ENCODE measurements at regions not wholly inside any gene's neighbourhood (a gene's known extent, or its start where the extent isn't known, plus 50 kb on each side); places are given as distances from the start of the nearest gene placed in this dataset.

DNA sequence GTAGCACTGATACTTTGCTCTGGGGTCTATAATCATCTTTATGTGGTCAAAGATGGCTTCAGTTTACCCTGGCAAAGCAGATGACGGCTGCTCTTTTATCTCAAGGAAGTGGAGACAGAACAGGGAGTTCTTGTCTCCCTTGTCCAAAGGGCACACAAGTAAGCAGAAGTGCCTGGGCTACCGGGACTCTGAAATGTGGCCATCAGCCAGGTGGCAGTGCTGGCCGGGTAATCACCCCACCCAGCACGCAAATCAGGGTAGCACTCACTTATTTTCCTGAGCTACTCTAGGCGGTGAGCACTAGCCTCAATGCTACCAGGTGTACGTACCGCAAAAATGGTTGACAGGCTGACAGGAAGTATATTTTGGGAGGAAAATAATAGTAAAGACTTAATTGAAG lies 119.7 kb upstream of the ETAA1 start:
- TF ChIP-seq HDGF (IDR thresholded peaks at IDR 0.05; ENCODE audit: borderline replicate concordance): no peak
- TF ChIP-seq ELF4 (IDR thresholded peaks at IDR 0.05): no peak
- no peak for TF ChIP-seq NFRKB (IDR thresholded peaks at IDR 0.05)
- no peak for TF ChIP-seq FOXM1 (IDR thresholded peaks at IDR 0.05; ENCODE audit: borderline replicate concordance)
- TF ChIP-seq SUZ12 (IDR thresholded peaks at IDR 0.05): no peak
- TF ChIP-seq ZNF384 (IDR thresholded peaks at IDR 0.05): no peak
- TF ChIP-seq FOXK2 (IDR thresholded peaks at IDR 0.05): no peak
- TF ChIP-seq, protein P1, sequence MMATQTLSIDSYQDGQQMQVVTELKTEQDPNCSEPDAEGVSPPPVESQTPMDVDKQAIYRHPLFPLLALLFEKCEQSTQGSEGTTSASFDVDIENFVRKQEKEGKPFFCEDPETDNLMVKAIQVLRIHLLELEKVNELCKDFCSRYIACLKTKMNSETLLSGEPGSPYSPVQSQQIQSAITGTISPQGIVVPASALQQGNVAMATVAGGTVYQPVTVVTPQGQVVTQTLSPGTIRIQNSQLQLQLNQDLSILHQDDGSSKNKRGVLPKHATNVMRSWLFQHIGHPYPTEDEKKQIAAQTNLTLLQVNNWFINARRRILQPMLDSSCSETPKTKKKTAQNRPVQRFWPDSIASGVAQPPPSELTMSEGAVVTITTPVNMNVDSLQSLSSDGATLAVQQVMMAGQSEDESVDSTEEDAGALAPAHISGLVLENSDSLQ (IDR thresholded peaks at IDR 0.05): no peak
- no peak for TF ChIP-seq CTBP1 (IDR thresholded peaks at IDR 0.05; ENCODE audit: borderline replicate concordance)
- no peak for TF ChIP-seq TARDBP (IDR thresholded peaks at IDR 0.05)
- no peak for TF ChIP-seq LEF1 (IDR thresholded peaks at IDR 0.05; ENCODE audit: borderline replicate concordance)
- no peak for TF ChIP-seq SP1 (IDR thresholded peaks at IDR 0.05)
- no peak for TF ChIP-seq FOXA1 (IDR thresholded peaks at IDR 0.05)
- TF ChIP-seq ARNT (IDR thresholded peaks at IDR 0.05): no peak
- no peak for TF ChIP-seq BHLHE40 (IDR thresholded peaks at IDR 0.05; ENCODE audit: borderline replicate concordance)
- TF ChIP-seq L3MBTL2 (conservative IDR thresholded peaks at IDR 0.05): no peak
- ChIA-PET POLR2A (no interaction called here), CTCF (no interaction called here)
- no peak for DNase-seq (ENCODE audit: extremely low spot score)

DNA sequence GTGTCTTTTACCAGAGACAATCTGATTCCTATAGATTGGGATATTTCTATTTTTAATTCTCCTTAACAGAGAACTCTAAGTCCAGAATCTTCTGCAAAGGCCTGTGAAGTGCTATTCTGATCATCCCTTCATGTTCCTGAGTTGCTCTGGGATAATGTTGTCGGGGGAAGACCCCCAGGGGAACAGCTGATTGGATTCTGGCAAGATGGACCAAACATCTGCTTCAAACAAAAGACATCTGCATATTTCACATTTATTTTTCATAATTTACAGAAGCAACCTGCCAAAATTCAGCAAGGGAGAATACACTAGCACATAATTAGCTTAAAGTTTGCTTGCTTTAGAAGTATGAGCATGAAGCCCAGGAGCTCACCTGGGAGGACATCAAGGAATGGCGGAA lies 116.0 kb upstream of the ETAA1 start:
- CTCF ChIA-PET: no interaction called here
- TF ChIP-seq ZNF384 (IDR thresholded peaks at IDR 0.05) (no peak), ELF4 (IDR thresholded peaks at IDR 0.05) (no peak), NFRKB (IDR thresholded peaks at IDR 0.05) (no peak), LEF1 (IDR thresholded peaks at IDR 0.05; ENCODE audit: borderline replicate concordance) (no peak), HDGF (IDR thresholded peaks at IDR 0.05; ENCODE audit: borderline replicate concordance) (no peak), TARDBP (IDR thresholded peaks at IDR 0.05) (no peak), BHLHE40 (IDR thresholded peaks at IDR 0.05; ENCODE audit: borderline replicate concordance) (no peak), SP1 (IDR thresholded peaks at IDR 0.05) (no peak), FOXM1 (IDR thresholded peaks at IDR 0.05; ENCODE audit: borderline replicate concordance) (no peak), SUZ12 (IDR thresholded peaks at IDR 0.05) (no peak), FOXA1 (IDR thresholded peaks at IDR 0.05) (no peak)
- no peak for DNase-seq (ENCODE audit: extremely low spot score)
- POLR2A ChIA-PET: no interaction called here

DNA sequence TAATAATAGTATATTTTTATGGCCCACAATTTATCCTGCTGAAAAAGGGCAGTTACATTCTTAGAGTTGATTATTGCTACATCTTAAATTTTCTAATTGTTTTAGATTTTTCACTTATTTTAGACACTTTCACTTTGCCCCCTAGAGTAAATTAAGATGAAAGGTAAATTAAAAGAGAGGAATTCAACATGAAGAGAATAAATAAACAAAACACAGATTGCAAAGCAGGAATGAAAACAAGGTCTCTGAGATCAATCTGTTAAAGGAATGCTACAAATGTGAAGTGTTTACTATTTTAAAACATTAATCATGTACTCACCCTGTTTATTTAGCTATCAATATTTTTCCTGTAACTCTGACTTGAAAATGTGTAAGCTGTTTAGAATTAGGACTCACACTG lies 113.5 kb upstream of the ETAA1 start:
- POLR2A ChIA-PET: no interaction called here
- no peak for DNase-seq (ENCODE audit: extremely low spot score)
- CTCF ChIA-PET: interaction anchor here (0.5 kb wide), 1 partner anchor 647 kb away, joined by 3 read pairs; no protein-coding TSS in a partner anchor
- no peak for TF ChIP-seq HDGF (IDR thresholded peaks at IDR 0.05; ENCODE audit: borderline replicate concordance)
- no peak for TF ChIP-seq BHLHE40 (IDR thresholded peaks at IDR 0.05; ENCODE audit: borderline replicate concordance)
- no peak for TF ChIP-seq LEF1 (IDR thresholded peaks at IDR 0.05; ENCODE audit: borderline replicate concordance)
- TF ChIP-seq L3MBTL2 (conservative IDR thresholded peaks at IDR 0.05): no peak
- no peak for TF ChIP-seq FOXA1 (IDR thresholded peaks at IDR 0.05)
- no peak for TF ChIP-seq CTBP1 (IDR thresholded peaks at IDR 0.05; ENCODE audit: borderline replicate concordance)
- TF ChIP-seq TARDBP (IDR thresholded peaks at IDR 0.05): no peak

DNA sequence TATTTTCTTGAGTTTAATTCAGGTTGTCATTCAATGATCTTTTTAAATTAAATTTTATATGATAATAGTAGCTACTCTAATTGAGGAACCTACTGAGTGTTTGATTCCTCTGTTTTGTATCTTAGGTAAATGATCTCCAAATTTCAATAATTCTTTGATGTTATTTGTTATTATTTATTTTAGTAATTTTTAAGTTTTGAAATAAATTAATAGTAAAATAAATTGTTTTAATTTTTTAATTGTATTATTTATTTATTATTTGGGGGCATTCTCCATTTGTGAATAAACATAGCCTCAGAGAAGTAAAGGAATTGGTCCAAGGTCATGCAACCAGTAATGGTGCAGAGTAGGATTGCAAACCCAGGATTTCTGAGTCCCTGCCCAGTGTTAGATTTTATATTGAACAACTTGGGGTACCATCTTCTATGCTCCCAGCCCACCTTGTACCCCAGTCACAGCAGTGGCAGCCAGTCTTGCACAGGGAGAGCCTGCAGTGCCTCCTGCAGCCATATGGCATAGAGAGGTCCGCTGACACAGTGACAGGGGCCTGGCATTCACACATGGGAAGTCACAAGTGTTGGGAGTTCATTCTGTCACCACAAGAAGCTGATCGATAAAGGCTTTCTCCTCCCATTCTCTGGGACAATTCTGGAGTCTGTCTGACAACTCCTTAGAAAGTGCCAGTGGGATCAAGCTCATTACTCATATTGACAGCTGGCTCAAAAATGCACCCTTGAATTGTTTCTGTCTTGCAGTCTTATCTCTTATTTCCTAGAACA lies 110.0 kb upstream of the ETAA1 start:
- no peak for TF ChIP-seq NFRKB (IDR thresholded peaks at IDR 0.05)
- TF ChIP-seq ZNF384 (IDR thresholded peaks at IDR 0.05): no peak
- TF ChIP-seq SUZ12 (IDR thresholded peaks at IDR 0.05): no peak
- no peak for TF ChIP-seq BHLHE40 (IDR thresholded peaks at IDR 0.05; ENCODE audit: borderline replicate concordance)
- TF ChIP-seq FOXM1 (IDR thresholded peaks at IDR 0.05; ENCODE audit: borderline replicate concordance): no peak
- TF ChIP-seq CTBP1 (IDR thresholded peaks at IDR 0.05; ENCODE audit: borderline replicate concordance): no peak
- no peak for TF ChIP-seq ELF4 (IDR thresholded peaks at IDR 0.05)
- no peak for TF ChIP-seq HDGF (IDR thresholded peaks at IDR 0.05; ENCODE audit: borderline replicate concordance)
- no peak for TF ChIP-seq SP1 (IDR thresholded peaks at IDR 0.05)
- no peak for TF ChIP-seq LEF1 (IDR thresholded peaks at IDR 0.05; ENCODE audit: borderline replicate concordance)
- TF ChIP-seq FOXK2 (IDR thresholded peaks at IDR 0.05): no peak
- TF ChIP-seq, protein P1 (IDR thresholded peaks at IDR 0.05): no peak
- no peak for TF ChIP-seq L3MBTL2 (conservative IDR thresholded peaks at IDR 0.05)
- TF ChIP-seq TARDBP (IDR thresholded peaks at IDR 0.05): no peak
- no peak for TF ChIP-seq FOXA1 (IDR thresholded peaks at IDR 0.05)
- no peak for TF ChIP-seq ARNT (IDR thresholded peaks at IDR 0.05)
- DNase-seq (ENCODE audit: extremely low spot score): no peak
- CTCF ChIA-PET: interaction anchor here (0.6 kb wide), 1 partner anchor 687 kb away, joined by 3 read pairs; no protein-coding TSS in a partner anchor
- POLR2A ChIA-PET: no interaction called here

GRCh38 chr2:67289271-67289670 lies 107.9 kb upstream of the ETAA1 start:
- no peak for DNase-seq (ENCODE audit: extremely low spot score)
- ChIA-PET POLR2A (no interaction called here), CTCF (no interaction called here)
- TF ChIP-seq FOXK2 (IDR thresholded peaks at IDR 0.05) (no peak), SUZ12 (IDR thresholded peaks at IDR 0.05) (no peak), HDGF (IDR thresholded peaks at IDR 0.05; ENCODE audit: borderline replicate concordance) (no peak), SP1 (IDR thresholded peaks at IDR 0.05) (no peak), L3MBTL2 (conservative IDR thresholded peaks at IDR 0.05) (no peak), ARNT (IDR thresholded peaks at IDR 0.05) (no peak), BHLHE40 (IDR thresholded peaks at IDR 0.05; ENCODE audit: borderline replicate concordance) (no peak)

GRCh38 chr2:67289921-67290371 lies 107.2 kb upstream of the ETAA1 start:
- CTCF ChIA-PET: no interaction called here
- TF ChIP-seq FOXM1 (IDR thresholded peaks at IDR 0.05; ENCODE audit: borderline replicate concordance): no peak
- no peak for TF ChIP-seq ZNF384 (IDR thresholded peaks at IDR 0.05)
- no peak for TF ChIP-seq SP1 (IDR thresholded peaks at IDR 0.05)
- no peak for TF ChIP-seq FOXA1 (IDR thresholded peaks at IDR 0.05)
- no peak for TF ChIP-seq ELF4 (IDR thresholded peaks at IDR 0.05)
- TF ChIP-seq ARNT (IDR thresholded peaks at IDR 0.05): no peak
- TF ChIP-seq LEF1 (IDR thresholded peaks at IDR 0.05; ENCODE audit: borderline replicate concordance): no peak
- TF ChIP-seq L3MBTL2 (conservative IDR thresholded peaks at IDR 0.05): no peak
- TF ChIP-seq CTBP1 (IDR thresholded peaks at IDR 0.05; ENCODE audit: borderline replicate concordance): no peak
- TF ChIP-seq NFRKB (IDR thresholded peaks at IDR 0.05): no peak
- TF ChIP-seq, protein P1 (IDR thresholded peaks at IDR 0.05): no peak
- TF ChIP-seq BHLHE40 (IDR thresholded peaks at IDR 0.05; ENCODE audit: borderline replicate concordance): no peak
- TF ChIP-seq FOXK2 (IDR thresholded peaks at IDR 0.05): no peak
- no peak for TF ChIP-seq TARDBP (IDR thresholded peaks at IDR 0.05)
- TF ChIP-seq HDGF (IDR thresholded peaks at IDR 0.05; ENCODE audit: borderline replicate concordance): no peak
- POLR2A ChIA-PET: no interaction called here
- no peak for DNase-seq (ENCODE audit: extremely low spot score)

All from HEK293T (cell line).